ENCODE measurements at regions not wholly inside any gene's neighbourhood (a gene's known extent, or its start where the extent isn't known, plus 50 kb on each side); places are given as distances from the start of the nearest gene placed in this dataset.

GRCh38 chr2:120626566-120626965 lies 109.1 kb upstream of the GLI2 start:
- no peak for TF ChIP-seq CTCF (IDR thresholded peaks at IDR 0.05)
- no peak for TF ChIP-seq POLR2A (IDR thresholded peaks at IDR 0.05)
